Hematopoietic multipotent progenitor cell treated with erythropoietin and hydrocortisone succinate and interleukin-3 and kit ligand, for 6 days (in vitro differentiated cells): ENCODE measurements at regions not wholly inside any gene's neighbourhood (a gene's known extent, or its start where the extent isn't known, plus 50 kb on each side); places are given as distances from the start of the nearest gene placed in this dataset.
A peak's percentile ranks its signal among the peaks of the same experiment; 100 is the strongest.

Source experiments
- DNase-seq: peaks from one replicate; pipeline ENCODE4 v3.0.0-alpha.2; 2015

DNA sequence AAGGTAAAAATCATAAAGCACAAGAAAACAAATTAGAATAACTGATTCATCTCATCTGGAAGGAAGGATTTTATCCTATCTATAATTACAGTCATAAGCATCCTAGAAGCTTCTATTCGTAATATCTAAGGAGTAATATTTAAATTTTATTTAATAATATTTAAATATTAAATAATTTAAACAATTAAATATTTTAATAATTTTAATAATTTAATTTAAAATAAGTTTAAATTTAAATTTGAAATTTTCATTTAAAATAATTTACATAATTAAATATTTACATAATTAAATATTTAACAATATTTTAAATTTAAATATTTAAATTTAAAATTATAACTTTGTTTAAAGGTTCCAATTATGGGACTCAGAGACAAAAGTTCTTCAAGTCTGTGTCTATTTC, 127.5 kb upstream of the GK2 start:
- DNase-seq = no peak

DNA sequence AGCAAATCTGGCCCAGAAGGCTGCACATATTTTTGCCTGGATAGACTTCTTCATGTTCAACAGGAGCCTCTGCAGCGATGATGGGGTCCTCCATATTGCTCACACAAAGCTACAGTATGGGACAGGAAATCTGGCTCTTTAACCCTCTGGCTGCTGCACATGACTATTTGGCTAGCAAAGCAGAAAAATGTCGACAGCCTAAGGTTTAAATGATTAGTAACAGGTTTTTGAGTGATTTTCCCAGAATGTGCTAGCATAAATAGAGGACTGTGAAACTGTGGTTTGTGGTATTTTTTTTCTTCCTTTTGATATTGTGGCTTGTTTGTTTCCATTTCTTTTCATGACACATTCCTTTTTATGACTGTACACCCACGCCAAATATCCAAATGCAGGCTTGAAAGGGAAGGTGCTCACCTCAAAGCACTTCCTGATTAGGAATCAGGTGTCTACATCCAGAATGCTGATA, 120.2 kb upstream of the GK2 start:
- DNase-seq = peak; percentile 3

DNA sequence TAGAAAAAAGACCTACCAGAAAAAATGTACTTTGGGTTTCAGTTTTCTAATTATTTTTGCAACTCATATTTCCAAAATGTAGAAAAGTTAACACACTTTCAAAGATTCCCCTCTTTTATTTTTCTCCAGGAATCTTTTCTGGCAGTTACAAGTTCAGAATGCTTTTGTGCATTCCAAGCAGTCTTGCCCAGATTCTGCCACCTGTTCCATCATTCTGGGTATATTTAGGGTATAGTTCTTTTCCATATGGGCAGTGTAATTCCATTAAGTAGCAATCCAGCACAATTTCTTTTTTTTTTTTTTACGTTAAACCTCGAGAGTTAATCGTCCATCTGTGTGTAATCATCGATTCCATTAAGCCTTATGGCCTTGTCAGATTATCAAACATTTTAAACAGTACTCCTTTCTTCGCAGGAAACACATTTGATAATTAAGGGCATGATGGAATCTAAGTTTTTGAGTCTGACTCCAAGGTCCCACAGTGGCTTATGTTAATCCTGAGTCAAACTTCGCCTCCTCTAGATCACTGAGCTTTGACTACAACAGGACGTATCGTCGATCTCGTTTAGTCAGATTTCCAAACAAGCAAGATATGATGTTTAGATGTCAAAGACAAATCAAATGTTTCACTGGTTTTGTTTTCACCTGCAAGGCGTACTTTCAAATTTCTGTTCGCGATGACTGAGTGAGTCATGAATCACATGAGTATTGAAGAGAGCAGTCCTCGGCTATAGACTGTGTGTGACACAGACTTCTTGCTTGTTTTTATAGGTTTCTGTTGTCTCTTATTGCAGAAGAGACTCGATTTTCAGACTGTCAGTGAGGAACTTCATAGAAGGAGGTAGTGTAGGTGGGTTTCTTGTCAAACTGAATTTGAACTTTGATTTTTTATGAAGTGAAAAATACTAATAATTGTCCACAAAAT, 118.9 kb upstream of the GK2 start:
- no peak for DNase-seq

DNA sequence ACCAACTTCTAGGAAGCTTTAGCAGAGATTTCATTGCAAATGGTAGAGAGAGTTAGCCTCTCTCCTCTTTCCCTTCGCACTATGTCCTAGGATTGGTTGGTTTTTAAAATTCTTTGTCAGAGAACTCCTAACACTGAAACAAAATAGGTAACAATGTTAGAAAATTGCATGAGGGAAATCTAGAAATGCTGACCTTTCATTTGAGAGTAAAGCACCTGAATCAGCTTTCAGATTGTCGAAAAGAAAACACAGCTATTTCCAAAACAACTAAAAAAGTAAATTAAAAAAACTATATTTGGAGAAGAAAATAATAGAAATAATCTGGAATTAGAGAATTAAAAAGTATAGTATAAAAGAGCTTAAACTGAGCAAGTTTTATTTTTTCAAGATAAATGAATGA, 108.1 kb upstream of the GK2 start:
- no peak for DNase-seq

DNA sequence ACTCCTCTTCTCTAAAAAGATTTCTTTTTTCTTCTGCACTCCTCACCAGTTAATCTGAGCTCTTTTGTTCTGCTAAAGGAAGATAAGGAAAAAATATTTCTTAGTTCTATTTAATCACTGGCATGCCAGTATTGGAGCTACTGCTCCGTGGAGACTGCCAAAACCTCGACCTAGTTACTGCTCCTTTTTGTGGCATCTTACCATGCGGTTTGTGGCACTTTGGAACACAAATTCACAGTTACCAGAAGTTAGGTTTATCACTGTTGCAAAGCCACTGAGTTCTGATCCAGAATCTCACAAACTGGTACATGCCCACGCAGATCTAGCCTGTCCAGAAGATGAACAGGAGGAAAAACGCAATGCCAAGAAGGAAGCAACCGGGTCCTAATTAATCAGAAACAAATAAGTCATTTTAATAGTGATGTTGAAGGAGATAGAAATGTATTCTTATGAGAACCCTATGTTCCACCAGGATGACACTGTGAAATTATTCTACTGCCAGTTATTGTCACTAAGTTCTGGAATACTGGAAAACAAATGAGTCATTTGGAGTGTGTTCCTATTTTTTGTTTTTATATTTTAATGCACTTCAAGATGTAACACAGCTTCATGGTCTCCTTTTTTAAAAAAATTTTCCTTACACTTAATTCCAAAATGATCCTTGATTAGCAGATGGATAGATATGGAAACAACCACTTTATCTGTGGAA, 106.7 kb upstream of the GK2 start:
- peak; percentile 40 for DNase-seq

DNA sequence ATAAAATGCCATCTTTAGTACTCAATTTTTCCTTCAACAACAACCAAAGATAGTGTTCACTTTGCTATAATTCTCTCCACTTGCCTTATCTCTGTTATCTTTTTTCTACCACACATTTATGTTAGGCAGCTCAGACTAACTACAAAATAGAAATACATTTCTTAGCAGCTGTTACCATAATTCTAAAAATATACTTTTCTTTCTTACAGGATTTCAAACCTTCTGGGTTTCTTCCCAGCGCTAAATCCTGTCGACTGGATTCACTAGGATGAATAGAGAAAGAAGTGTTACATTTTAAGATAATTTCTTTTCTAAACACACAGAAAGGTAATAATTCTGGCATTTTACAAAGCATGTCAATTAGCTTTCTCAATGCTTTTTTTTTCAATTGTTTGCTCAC, 105.5 kb upstream of the GK2 start:
- no peak for DNase-seq

DNA sequence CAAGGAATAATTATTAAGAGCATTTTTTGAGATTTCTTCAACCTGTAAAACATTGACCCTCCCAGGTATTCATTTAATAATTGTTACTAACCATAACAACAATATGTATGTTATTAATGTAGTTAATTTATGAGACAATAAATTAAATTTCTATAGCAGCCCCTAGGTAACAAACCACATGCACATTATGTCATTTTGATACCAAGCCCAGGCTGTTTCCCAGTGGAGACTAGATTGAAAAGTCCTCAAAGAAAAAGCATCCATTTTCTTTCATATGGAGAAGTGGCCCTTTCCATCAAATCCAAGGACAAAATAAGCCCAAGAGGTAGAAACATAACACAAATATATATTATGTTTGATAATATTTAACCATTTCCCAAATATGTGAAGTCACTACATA, 104.3 kb upstream of the GK2 start:
- DNase-seq = no peak

DNA sequence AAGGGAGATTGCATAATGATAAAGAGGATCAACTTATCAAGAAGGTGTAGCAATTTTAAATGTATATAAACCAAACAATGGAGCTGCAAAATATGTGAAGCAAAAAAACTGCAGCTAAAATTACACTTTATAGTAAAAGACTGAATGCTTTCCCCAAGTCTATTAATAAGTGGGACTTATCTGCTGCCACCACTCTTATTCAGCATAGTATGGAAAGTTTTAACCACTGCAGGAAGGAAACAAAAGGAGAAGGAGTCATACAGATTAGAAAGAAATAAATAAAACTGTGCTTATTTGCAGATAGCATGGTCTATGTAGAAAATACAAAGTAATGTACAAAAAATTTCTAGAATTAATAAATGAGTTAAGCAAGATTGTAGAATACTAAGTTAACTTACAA, 94.1 kb upstream of the GK2 start:
- peak; percentile 36 for DNase-seq

DNA sequence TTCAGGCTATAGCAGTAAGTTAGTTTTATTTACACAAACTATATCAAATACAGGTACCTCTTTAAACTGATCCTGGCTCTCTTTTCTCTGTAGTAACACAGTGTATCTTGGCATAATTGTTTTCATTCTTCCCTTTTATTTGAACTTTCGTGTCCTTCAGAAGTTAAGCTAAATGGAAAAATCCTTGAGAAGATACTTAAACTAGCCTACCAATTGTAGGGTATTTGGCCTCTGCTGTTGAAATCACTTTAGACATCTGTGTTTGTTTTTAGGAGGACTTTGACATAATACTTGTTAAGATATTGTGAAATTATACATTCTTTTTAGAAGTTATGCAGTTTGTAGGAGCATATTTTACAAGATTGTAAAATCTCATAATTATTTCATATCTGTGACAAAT, 90.3 kb upstream of the GK2 start:
- DNase-seq = no peak

DNA sequence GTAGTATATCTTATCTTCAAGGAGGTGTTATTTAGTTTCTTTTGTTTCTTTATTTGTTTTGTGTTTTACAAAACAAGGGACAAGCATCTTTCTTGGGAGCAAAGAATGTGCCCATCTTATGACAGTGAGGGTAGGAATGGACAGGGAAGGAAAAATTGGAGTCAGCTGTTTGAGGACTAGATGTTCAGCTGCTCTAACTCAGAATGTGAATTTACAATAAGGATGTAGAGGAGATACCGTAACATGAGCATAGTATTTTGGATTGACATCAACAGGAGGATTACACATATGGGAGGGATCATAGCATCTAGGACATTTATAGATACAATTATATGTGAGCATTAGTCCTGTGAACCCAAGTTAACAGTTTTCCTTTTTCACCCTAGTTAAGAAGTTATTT, 89.0 kb upstream of the GK2 start:
- DNase-seq = no peak

DNA sequence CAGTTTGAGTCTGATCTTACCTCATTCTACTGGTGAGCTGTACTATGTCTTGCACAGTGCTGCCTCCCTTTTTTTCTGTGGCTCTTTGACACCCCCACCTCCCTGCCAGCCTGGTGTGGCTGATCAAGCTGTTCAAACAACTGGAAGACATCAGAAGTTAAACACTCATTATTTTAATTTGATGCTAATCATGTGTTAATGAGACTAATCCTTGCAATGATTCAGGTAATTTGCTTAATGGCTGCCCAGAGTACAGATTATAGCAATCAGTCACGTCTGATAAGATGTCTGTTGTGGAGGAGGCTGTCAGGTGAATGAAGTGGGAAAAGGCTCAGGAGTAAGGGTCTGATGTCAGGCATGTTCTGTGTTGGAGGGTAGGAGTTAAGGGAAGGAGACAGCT, 87.4 kb upstream of the GK2 start:
- no peak for DNase-seq

DNA sequence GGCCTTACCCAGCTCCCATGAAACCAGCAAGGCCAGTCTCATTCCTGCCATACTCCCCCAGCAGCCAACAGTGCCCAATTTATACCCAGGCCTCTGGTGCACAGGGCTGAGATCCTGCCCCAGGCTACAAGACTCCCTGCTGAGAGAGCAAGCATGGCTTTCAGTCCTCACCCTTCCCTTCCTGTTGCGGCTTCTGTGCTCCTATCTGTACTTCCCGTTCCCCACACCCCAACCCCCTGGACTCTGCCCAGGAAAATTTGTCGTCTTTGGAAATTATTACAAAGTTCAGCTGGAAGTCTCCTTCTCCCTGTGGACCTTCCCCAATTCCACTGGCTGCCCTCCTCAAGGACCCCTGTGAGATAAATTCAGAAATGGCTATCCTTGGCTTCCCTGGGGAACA, 84.1 kb upstream of the GK2 start:
- DNase-seq = no peak

DNA sequence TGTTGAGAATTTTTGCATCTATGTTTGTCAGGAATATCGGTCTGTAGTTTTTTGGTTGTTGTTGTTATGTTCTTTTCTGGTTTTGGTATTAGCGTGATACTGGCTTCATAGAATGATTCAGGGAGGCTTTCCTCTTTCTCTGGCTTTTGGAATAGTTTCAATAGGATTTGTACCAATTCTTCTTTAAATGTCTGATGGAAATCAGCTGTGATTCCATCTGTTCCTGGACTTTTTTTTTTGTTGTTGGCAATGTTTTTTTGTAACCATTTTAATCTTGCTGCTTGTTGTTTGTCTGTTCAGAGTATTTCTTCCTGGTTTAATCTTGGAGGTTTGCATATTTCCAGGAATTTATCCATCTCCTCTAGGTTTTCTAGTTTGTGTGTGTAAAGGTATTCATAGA, 81.5 kb upstream of the GK2 start:
- DNase-seq = no peak

DNA sequence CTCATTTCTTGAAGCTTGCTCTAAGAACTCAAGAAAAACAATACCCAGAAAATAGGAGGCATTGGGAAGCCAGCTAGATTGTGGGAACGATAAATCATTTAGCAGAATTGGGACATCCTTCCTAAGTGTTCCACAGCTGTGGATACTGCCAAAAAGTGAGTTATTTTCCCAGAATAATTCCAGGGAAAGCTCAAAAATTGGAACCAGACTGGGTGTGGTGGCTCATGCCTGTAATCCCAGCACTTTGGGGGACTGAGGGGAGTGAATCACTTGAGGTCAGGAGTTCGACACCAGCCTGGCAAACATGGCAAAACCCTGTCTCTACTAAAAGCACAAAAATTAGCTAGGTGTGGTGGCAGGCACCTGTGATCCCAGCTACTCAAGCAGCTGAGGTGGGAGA, 68.2 kb upstream of the GK2 start:
- DNase-seq = no peak

DNA sequence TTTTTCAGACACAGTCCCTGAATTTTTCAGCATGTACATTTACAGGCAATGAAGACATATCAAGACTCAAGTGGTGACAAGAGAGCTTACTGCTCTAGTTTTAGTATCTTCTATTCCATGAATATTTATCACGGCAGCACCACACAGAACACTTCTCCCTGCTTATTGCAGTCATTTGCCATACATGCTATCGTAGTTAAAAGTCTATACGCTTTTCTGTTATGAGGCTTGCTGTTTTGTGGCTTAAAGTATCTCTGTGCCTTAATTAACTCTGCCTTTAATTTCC, 65.4 kb upstream of the GK2 start:
- no peak for DNase-seq

DNA sequence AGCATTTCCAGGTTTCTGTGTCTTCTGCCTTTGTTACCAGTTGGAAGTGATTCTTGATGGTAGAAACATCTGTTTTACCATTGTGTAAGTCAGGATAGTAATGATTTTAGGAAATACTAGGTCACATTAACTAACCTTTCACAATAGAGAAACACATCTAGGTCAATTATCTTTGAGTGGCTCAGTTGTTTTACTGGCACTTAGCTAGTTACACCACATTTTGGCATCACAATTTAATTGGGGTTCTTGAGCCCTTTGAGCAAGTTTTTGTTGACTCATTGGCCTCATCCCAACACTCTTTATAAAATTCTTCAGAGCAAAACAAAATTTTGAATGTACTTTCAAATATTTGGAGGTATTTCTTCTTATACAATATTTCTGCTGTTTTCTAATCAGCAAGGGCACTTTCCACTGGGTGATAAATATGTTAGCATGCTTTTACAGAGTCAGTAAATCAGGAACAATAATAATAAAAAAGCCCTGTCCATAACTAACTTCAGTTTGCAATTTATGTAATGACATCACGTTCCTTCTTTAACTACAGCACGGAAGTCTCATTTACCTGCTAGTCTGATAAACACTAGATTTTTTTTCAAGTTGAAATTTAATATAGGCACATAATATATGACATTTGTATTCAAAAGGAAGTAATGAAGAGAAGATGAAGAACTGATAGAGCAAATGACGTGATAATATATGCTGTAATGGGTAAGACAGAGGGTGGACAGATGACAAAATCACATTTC, 64.8 kb upstream of the GK2 start:
- DNase-seq = no peak

DNA sequence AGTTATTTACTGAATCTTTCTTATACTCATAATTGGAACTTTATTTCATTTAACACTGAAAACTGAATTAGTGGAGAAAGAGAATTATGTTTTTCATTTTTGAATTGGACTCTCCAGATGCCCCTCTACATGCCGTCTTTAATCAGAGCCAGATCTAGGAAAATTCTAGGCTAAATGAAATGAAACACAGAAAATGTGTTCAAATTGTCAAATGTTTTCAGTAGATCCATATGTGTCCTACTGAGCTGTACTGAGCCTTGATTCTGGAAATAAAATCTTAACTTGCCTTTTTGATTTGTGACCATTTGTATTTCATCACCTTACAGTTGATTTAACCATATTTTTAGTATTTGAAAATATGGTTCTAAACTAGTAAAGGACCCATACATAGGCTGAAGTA, 64.0 kb upstream of the GK2 start:
- DNase-seq = no peak

DNA sequence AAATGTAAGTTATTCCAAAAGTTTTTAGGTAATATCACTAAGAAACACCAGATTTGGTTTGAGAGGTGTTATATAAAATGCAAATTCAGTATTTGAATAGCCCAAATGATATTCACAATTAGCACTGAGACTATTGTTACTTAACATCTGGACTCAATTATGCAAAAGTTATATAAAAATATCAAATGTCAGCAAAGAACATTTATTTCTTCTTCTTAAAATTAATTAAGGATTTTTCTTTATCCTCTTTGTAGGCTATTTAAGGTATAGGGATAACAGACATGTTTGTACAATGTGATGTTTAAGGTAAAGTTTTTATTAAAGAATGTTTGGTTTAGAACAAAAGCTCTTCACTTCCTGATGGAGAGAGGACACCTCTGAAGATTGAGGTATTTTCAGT, 63.3 kb upstream of the GK2 start:
- no peak for DNase-seq

DNA sequence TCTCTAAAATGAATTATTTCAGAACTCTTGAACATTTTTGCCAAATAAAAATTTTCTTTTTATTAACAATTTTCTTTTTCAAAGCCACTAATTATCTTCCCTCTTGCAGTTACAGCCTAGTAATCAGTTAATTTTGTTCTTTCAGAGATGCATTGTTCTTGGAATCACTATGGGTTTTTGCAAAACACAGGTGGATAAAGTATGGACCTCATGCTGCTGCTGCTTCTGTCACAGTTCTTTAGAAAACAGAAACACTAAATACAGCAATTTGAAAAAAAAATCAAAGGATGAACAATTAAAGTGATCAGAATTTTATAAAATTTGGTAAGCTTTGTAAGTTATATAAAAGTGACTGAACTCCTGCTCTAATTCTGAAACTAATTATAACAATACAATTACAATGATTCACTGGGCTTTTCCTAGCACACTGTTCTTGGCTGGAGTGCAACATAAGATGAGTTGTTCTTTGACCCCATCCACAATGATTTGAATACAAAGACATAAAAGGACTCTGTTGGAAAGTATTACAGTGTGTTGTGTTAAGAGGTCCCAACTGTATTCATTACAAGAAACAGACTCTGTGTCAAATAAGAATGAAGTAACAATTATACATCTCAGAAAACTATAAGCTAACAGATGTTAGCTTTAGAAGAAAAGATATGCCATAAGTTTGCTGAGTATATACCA, 59.4 kb upstream of the GK2 start:
- DNase-seq = no peak

DNA sequence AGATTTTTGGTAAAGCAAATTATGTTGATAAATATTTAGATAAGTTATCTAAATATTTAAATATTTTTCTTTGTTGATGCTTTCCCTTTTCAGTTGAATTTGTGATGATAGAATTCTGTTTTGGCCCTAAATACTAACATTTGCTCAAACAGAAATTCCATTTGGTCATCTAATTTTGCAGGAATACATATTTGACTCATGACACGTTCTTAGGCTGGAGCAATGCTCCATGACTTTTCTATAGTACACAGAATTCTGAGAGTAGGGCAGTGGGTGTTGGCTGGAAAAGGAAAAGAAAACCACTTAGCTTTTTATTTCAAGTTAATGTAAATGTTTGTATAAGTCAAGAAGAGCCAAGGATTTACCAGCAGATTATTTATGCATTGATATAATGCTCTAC, 58.6 kb upstream of the GK2 start:
- no peak for DNase-seq
